OCI-LY7 (cell line): ENCODE measurements at regions not wholly inside any gene's neighbourhood (a gene's known extent, or its start where the extent isn't known, plus 50 kb on each side); places are given as distances from the start of the nearest gene placed in this dataset.

ENCODE experiments used
- BruUV-seq: library from RNA; stranded (reverse); fragments of 400-500 nt; replicated peaks from 2 replicates; lab custom pipeline; 2021; lab: Mats Ljungman, UMichigan
- CTCF ChIA-PET: fragments of 300-600 bp; sonication (Branson Sonifier 250); formaldehyde crosslinking; loops from one replicate; lab custom pipeline; 2022; ENCODE audit warnings: antibody characterized with exemption; ENCODE audit not compliant: unreplicated experiment; lab: Charles Lee
- POLR2A ChIA-PET: fragments of 300-600 bp; sonication (Branson Sonifier 250); formaldehyde crosslinking; loops from one replicate; lab custom pipeline; 2022; ENCODE audit warnings: antibody characterized with exemption; lab: Charles Lee
- DNase-seq: peaks from one replicate; pipeline ENCODE4 v3.0.0-alpha.2; 2015; ENCODE audit warnings: low spot score
- H2AFZ ChIP-seq: fragments of 200-600 bp; sonication (generic), shearing (Covaris generic); 2 replicates; pipeline ENCODE4 v1.6.1; 2014; ENCODE audit warnings: mild to moderate bottlenecking, antibody characterized with exemption, low read length, moderate library complexity
- H3K27ac ChIP-seq: fragments of 200-600 bp; sonication (generic); 2 replicates; pipeline ENCODE4 v1.5.1; 2014; ENCODE audit warnings: mixed run types, low read depth, mild to moderate bottlenecking, moderate library complexity, low read length, inconsistent platforms; ENCODE audit not compliant: poor library complexity, severe bottlenecking
- H3K36me3 ChIP-seq: fragments of 200-600 bp; sonication (generic); 2 replicates; pipeline ENCODE4 v1.6.1; 2014; ENCODE audit warnings: mild to moderate bottlenecking, antibody characterized with exemption, low read length, moderate library complexity, mixed read lengths; ENCODE audit not compliant: insufficient read depth
- H3K4me1 ChIP-seq: fragments of 200-600 bp; sonication (generic); 2 replicates; pipeline ENCODE4 v1.5.1; 2014; ENCODE audit warnings: mild to moderate bottlenecking, low read length; ENCODE audit not compliant: insufficient read depth, poor library complexity, severe bottlenecking
- H3K4me2 ChIP-seq: fragments of 200-600 bp; sonication (generic); 2 replicates; pipeline ENCODE4 v1.6.1; 2014; ENCODE audit warnings: mild to moderate bottlenecking, low read length
- H3K4me3 ChIP-seq: fragments of 200-600 bp; sonication (generic); 2 replicates; pipeline ENCODE4 v1.5.1; 2014; ENCODE audit warnings: mild to moderate bottlenecking, low read depth, low read length; ENCODE audit not compliant: poor library complexity, severe bottlenecking
- H3K79me2 ChIP-seq: fragments of 200-600 bp; sonication (generic); 2 replicates; pipeline ENCODE4 v1.6.1; 2016; ENCODE audit warnings: low read depth, mild to moderate bottlenecking, low read length, moderate library complexity, mixed read lengths; ENCODE audit not compliant: insufficient read depth
- H3K9me2 ChIP-seq: fragments of 200-600 bp; sonication (generic); 2 replicates; pipeline ENCODE4 v1.6.1; 2016; ENCODE audit warnings: mild to moderate bottlenecking, low read length, mixed read lengths; ENCODE audit not compliant: insufficient read depth
- H3K9me3 ChIP-seq: fragments of 200-600 bp; sonication (generic); 2 replicates; pipeline ENCODE4 v1.6.1; 2014; ENCODE audit warnings: mild to moderate bottlenecking, mixed run types, low read length, mixed read lengths
- H4K20me1 ChIP-seq: fragments of 200-600 bp; sonication (generic); 2 replicates; pipeline ENCODE4 v1.6.1; 2014; ENCODE audit warnings: mild to moderate bottlenecking, antibody characterized with exemption, low read length, moderate library complexity, mixed read lengths; ENCODE audit not compliant: insufficient read depth
- CTCF ChIP-seq: fragments of 200-600 bp; sonication (generic); conservative IDR thresholded peaks from 2 replicates; pipeline ENCODE4 v1.5.1; 2014; ENCODE audit warnings: mild to moderate bottlenecking, antibody characterized with exemption, low read length, moderate library complexity, mixed read lengths
- EZH2phosphoT487 ChIP-seq: fragments of 200-600 bp; sonication (generic); IDR thresholded peaks from 2 replicates; pipeline ENCODE4 v1.6.1; 2018; ENCODE audit warnings: low read depth, borderline replicate concordance, mild to moderate bottlenecking, mixed run types, antibody characterized with exemption, low read length, moderate library complexity, mixed read lengths
- intact Hi-C: fragments of 100-400 bp; cut with micrococcal nuclease; formaldehyde crosslinking; loops from one replicate; pipeline ENCODE4 v1.10.0; 2022; ENCODE audit not compliant: unreplicated experiment

GRCh38 chr3:188962253-188963247 lies 209.2 kb upstream of the TPRG1 start:
- Histone ChIP-seq H3K4me1 (no peaks in the 10 kb centered on the region), H3K9me2 (no peaks in the 10 kb centered on the region), H3K79me2 (no peaks in the 10 kb centered on the region), H3K36me3 (no peaks in the 10 kb centered on the region), H3K9me3 (no peaks in the 10 kb centered on the region), H3K4me2 (no peak overlapping the region), H3K27ac (no peak overlapping the region), H4K20me1 (no peaks in the 10 kb centered on the region), H3K4me3 (no peak overlapping the region), H2AFZ (no peak overlapping the region)
- no peak for DNase-seq
- ChIA-PET CTCF (interaction anchor here (1.2 kb wide), 1 partner anchor 8 kb away, joined by 3 read pairs; no protein-coding TSS in a partner anchor), POLR2A (interaction anchor here (0.6 to 1.5 kb wide), 3 partner anchors 9 to 714 kb away, joined by 3 to 6 read pairs (median 5); no protein-coding TSS in a partner anchor)
- no TSS peak for BruUV-seq
- TF ChIP-seq EZH2phosphoT487, result no peak
- no peak for TF ChIP-seq CTCF
- intact Hi-C loops, result no loop called here

- Histone ChIP-seq H3K27ac (no peak overlapping the region), H4K20me1 (no peaks in the 10 kb centered on the region), H3K9me2 (no peaks in the 10 kb centered on the region), H3K79me2 (no peaks in the 10 kb centered on the region), H3K4me3 (no peak overlapping the region), H3K9me3 (no peaks in the 10 kb centered on the region), H3K4me1 (no peaks in the 10 kb centered on the region), H2AFZ (no peak overlapping the region), H3K36me3 (no peaks in the 10 kb centered on the region), H3K4me2 (no peak overlapping the region)
- BruUV-seq, result no TSS peak
- POLR2A ChIA-PET, result interaction anchor here (0.6 kb wide), 1 partner anchor 760 kb away, joined by 5 read pairs; no protein-coding TSS in a partner anchor
- no peak for TF ChIP-seq EZH2phosphoT487
- CTCF ChIA-PET, result no interaction called here
- intact Hi-C loops, result no loop called here
- DNase-seq, result no peak
Observed at GRCh38 chr3:188964957-188965356, 206.8 kb upstream of the TPRG1 start.

- BruUV-seq, result no TSS peak
- no peaks in the 10 kb centered on the region for H3K9me3 ChIP-seq
- H3K27ac ChIP-seq, result no peak overlapping the region
- H3K79me2 ChIP-seq, result no peaks in the 10 kb centered on the region
- H3K4me2 ChIP-seq, result no peak overlapping the region
- intact Hi-C loops, result no loop called here
- no peak overlapping the region for H3K4me3 ChIP-seq
- CTCF ChIA-PET, result no interaction called here
- TF ChIP-seq CTCF, result no peak
- TF ChIP-seq EZH2phosphoT487, result no peak
- H4K20me1 ChIP-seq, result no peaks in the 10 kb centered on the region
- H3K4me1 ChIP-seq, result no peaks in the 10 kb centered on the region
- H3K9me2 ChIP-seq, result no peaks in the 10 kb centered on the region
- H3K36me3 ChIP-seq, result no peaks in the 10 kb centered on the region
- POLR2A ChIA-PET, result no interaction called here
- no peak for DNase-seq
- H2AFZ ChIP-seq, result no peak overlapping the region
Observed at GRCh38 chr3:188972310-188972709, 199.5 kb upstream of the TPRG1 start.
